H9 (cell line): ENCODE measurements at regions not wholly inside any gene's neighbourhood (a gene's known extent, or its start where the extent isn't known, plus 50 kb on each side); places are given as distances from the start of the nearest gene placed in this dataset.

Experiments used
- DNase-seq: peaks from one replicate; pipeline ENCODE4 v3.0.0-alpha.2; 2017
- H2AFZ ChIP-seq: one replicate; pipeline ENCODE4 v1.6.1; 2013; ENCODE audit warnings: mild to moderate bottlenecking, low read length, control low read depth, moderate library complexity
- H2AK5ac ChIP-seq: 2 replicates; pipeline ENCODE4 v1.6.1; 2013; ENCODE audit warnings: low read length, control low read depth, mixed read lengths; ENCODE audit not compliant: insufficient read length
- H2BK120ac ChIP-seq: one replicate; pipeline ENCODE4 v1.6.1; 2013; ENCODE audit warnings: low read depth, mild to moderate bottlenecking, low read length, control low read depth, inconsistent platforms; ENCODE audit not compliant: poor library complexity, severe bottlenecking
- H2BK12ac ChIP-seq: 2 replicates; pipeline ENCODE4 v1.6.1; 2013; ENCODE audit warnings: low read length, control low read depth, mixed read lengths, low read depth; ENCODE audit not compliant: insufficient read length
- H2BK15ac ChIP-seq: 2 replicates; pipeline ENCODE4 v1.6.1; 2013; ENCODE audit warnings: low read depth, low read length, control low read depth
- H2BK20ac ChIP-seq: one replicate; pipeline ENCODE4 v1.6.1; 2013; ENCODE audit warnings: low read depth, mild to moderate bottlenecking, low read length, control low read depth, inconsistent platforms; ENCODE audit not compliant: poor library complexity, severe bottlenecking
- H2BK5ac ChIP-seq: 2 replicates; pipeline ENCODE4 v1.6.1; 2013; ENCODE audit warnings: low read length, control low read depth, mixed read lengths; ENCODE audit not compliant: insufficient read length
- H3K14ac ChIP-seq: 2 replicates; pipeline ENCODE4 v1.6.1; 2013; ENCODE audit warnings: low read length, control low read depth; ENCODE audit not compliant: insufficient read depth
- H3K18ac ChIP-seq: 2 replicates; pipeline ENCODE4 v1.6.1; 2013; ENCODE audit warnings: low read depth, mild to moderate bottlenecking, mixed read lengths, low read length, control low read depth; ENCODE audit not compliant: insufficient read length
- H3K23ac ChIP-seq: 2 replicates; pipeline ENCODE4 v1.6.1; 2013; ENCODE audit warnings: low read length, control low read depth, mixed read lengths, low read depth; ENCODE audit not compliant: insufficient read length
- H3K23me2 ChIP-seq: 2 replicates; pipeline ENCODE4 v1.6.1; 2013; ENCODE audit warnings: low read depth, mild to moderate bottlenecking, mixed read lengths, low read length, control low read depth; ENCODE audit not compliant: insufficient read length, poor library complexity, severe bottlenecking
- H3K27ac ChIP-seq: 2 replicates; pipeline ENCODE4 v1.5.1; 2013; ENCODE audit warnings: low read length, control low read depth, mixed read lengths, low read depth; ENCODE audit not compliant: insufficient read length
- H3K27me3 ChIP-seq: 2 replicates; pipeline ENCODE4 v1.6.1; 2013; ENCODE audit warnings: low read length, control low read depth, inconsistent platforms; ENCODE audit not compliant: insufficient read depth
- H3K4ac ChIP-seq: 2 replicates; pipeline ENCODE4 v1.6.1; 2013; ENCODE audit warnings: low read depth, mild to moderate bottlenecking, control low read depth, inconsistent platforms, low read length, moderate library complexity
- H3K4me1 ChIP-seq: 2 replicates; pipeline ENCODE4 v1.6.1; 2013; ENCODE audit warnings: low read length, control low read depth, inconsistent platforms; ENCODE audit not compliant: insufficient read depth
- H3K4me2 ChIP-seq: 2 replicates; pipeline ENCODE4 v1.6.1; 2013; ENCODE audit warnings: low read length, control low read depth, mixed read lengths; ENCODE audit not compliant: insufficient read length, insufficient read depth
- H3K56ac ChIP-seq: 2 replicates; pipeline ENCODE4 v1.6.1; 2013; ENCODE audit warnings: low read depth, mild to moderate bottlenecking, mixed read lengths, low read length, control low read depth; ENCODE audit not compliant: insufficient read length
- H3K79me1 ChIP-seq: 2 replicates; pipeline ENCODE4 v1.6.1; 2013; ENCODE audit warnings: low read depth, mild to moderate bottlenecking, moderate library complexity, low read length, control low read depth, inconsistent platforms; ENCODE audit not compliant: insufficient read depth, poor library complexity, severe bottlenecking
- H3K79me2 ChIP-seq: 2 replicates; pipeline ENCODE4 v1.6.1; 2013; ENCODE audit warnings: low read length, control low read depth, inconsistent platforms; ENCODE audit not compliant: insufficient read depth
- H3K9ac ChIP-seq: 2 replicates; pipeline ENCODE4 v1.6.1; 2013; ENCODE audit warnings: low read length, control low read depth, mixed read lengths; ENCODE audit not compliant: insufficient read length; ENCODE audit errors: extremely low read depth
- H3K9me3 ChIP-seq: one replicate; pipeline ENCODE4 v1.6.1; 2013; ENCODE audit warnings: low read depth, low read length, inconsistent platforms; ENCODE audit not compliant: control insufficient read depth
- H3T11ph ChIP-seq: one replicate; pipeline ENCODE4 v1.6.1; 2013; ENCODE audit warnings: mild to moderate bottlenecking, low read length, control low read depth, inconsistent platforms
- H4K20me1 ChIP-seq: one replicate; pipeline ENCODE4 v1.6.1; 2013; ENCODE audit not compliant: control insufficient read depth, insufficient read length, insufficient read depth
- H4K5ac ChIP-seq: 2 replicates; pipeline ENCODE4 v1.6.1; 2013; ENCODE audit warnings: low read depth, mild to moderate bottlenecking, mixed read lengths, low read length, control low read depth; ENCODE audit not compliant: insufficient read length
- H4K8ac ChIP-seq: replicated peaks from 2 replicates; pipeline ENCODE4 v1.6.1; 2013; ENCODE audit warnings: low read length, control low read depth, mixed read lengths, low read depth; ENCODE audit not compliant: insufficient read length
- H4K91ac ChIP-seq: 2 replicates; pipeline ENCODE4 v1.6.1; 2013; ENCODE audit warnings: low read depth, mild to moderate bottlenecking, moderate library complexity, mixed read lengths, low read length, control low read depth; ENCODE audit not compliant: insufficient read length
- H3K27ac Mint-ChIP-seq, 3 experiments: 2 replicates in 2 of 3; 3 replicates in 1 of 3; pipeline ENCODE4 v1.8.0; 2020 to 2021; ENCODE audit warnings: mixed read lengths in 3 of 3, mild to moderate bottlenecking in 1 of 3, moderate library complexity in 1 of 3
- H3K27me3 Mint-ChIP-seq: 2 replicates; pipeline ENCODE4 v1.8.0; 2021; ENCODE audit warnings: low read depth, mild to moderate bottlenecking, moderate library complexity, mixed read lengths
- H3K36me3 Mint-ChIP-seq, 3 experiments: 2 replicates in 2 of 3; 3 replicates in 1 of 3; pipeline ENCODE4 v1.8.0; 2020 to 2021; ENCODE audit warnings: low read depth in 3 of 3, mixed read lengths in 3 of 3; ENCODE audit not compliant: insufficient read depth in 1 of 3
- H3K4me1 Mint-ChIP-seq, 2 experiments: 2 replicates each; pipeline ENCODE4 v1.8.0; 2020; ENCODE audit warnings: mixed read lengths in 2 of 2
- H3K4me3 Mint-ChIP-seq, 2 experiments: 2 replicates in 1 of 2; 3 replicates in 1 of 2; pipeline ENCODE4 v1.8.0; 2020 to 2021; ENCODE audit warnings: mild to moderate bottlenecking in 2 of 2, mixed read lengths in 2 of 2, moderate library complexity in 1 of 2
- H3K9me3 Mint-ChIP-seq, 2 experiments: 2 replicates in 1 of 2; 3 replicates in 1 of 2; pipeline ENCODE4 v1.8.0; 2020; ENCODE audit warnings: mild to moderate bottlenecking in 2 of 2, mixed read lengths in 2 of 2, moderate library complexity in 1 of 2
- CTCF ChIP-seq: fragments of 200-600 bp; sonication (generic); conservative IDR thresholded peaks from 3 replicates; pipeline ENCODE4 v1.8.0; 2021; ENCODE audit warnings: antibody characterized with exemption, mild to moderate bottlenecking
- WGBS: extraction: QIAGEN DNeasy Blood & Tissue Kit; methylation state at CpG from one replicate; pipeline ENCODE4 v1.1.7; 2013; ENCODE audit warnings: missing lambda C conversion rate, low lambda C conversion rate, mixed read lengths; ENCODE audit not compliant: insufficient read length; ENCODE audit errors: extremely low coverage; 5-methylcytosine and 5-hydroxymethylcytosine counted together

- Histone ChIP-seq H3K18ac (no peak overlapping the region), H2BK120ac (no peak overlapping the region), H2BK20ac (no peak overlapping the region), H4K8ac (no peak overlapping the region), H3K4ac (no peak overlapping the region), H2BK15ac (no peak overlapping the region), H3K4me1 (no peaks in the 10 kb centered on the region), H3K79me1 (no peaks in the 10 kb centered on the region), H3K23ac (no peak overlapping the region), H4K5ac (no peak overlapping the region), H2AFZ (no peak overlapping the region), H3K27me3 (no peaks in the 10 kb centered on the region), H4K91ac (no peak overlapping the region), H3K23me2 (no peaks in the 10 kb centered on the region), H3K56ac (no peak overlapping the region), H3T11ph (no peak overlapping the region), H3K14ac (no peak overlapping the region), H3K9ac (no peak overlapping the region), H2AK5ac (no peak overlapping the region), H3K27ac (no peak overlapping the region), H3K4me2 (no peak overlapping the region), H3K79me2 (no peaks in the 10 kb centered on the region), H2BK12ac (no peak overlapping the region), H3K9me3 (no peaks in the 10 kb centered on the region), H2BK5ac (no peak overlapping the region), H4K20me1 (no peaks in the 10 kb centered on the region)
- Mint-ChIP-seq H3K27ac (no peak overlapping the region), H3K4me1 (no peaks in the 10 kb centered on the region), H3K4me3 (no peak overlapping the region), H3K9me3 (no peaks in the 10 kb centered on the region), H3K27me3 (no peaks in the 10 kb centered on the region), H3K36me3 (no peaks in the 10 kb centered on the region)
- DNase-seq, result no peak
- no CpG with 5 or more reads among the region's 4 CpGs for WGBS
- no peak for TF ChIP-seq CTCF
Observed at GRCh38 chr17:55582897-55583296, 71.6 kb upstream of the SMIM36 start.
